NCI-H2029 (cell line): ENCODE measurements at regions not wholly inside any gene's neighbourhood (a gene's known extent, or its start where the extent isn't known, plus 50 kb on each side); places are given as distances from the start of the nearest gene placed in this dataset.
"Not testable (repeated sequence)": the region's sequence is repeated elsewhere in the genome, so short reads cannot be mapped to it uniquely, and the experiment has no call there.

ENCODE experiments used
- DNase-seq: peaks from one replicate; lab custom pipeline; 2025; lab: John Stamatoyannopoulos, UW

- not testable (repeated sequence) for DNase-seq
Measured at GRCh38 chr16:31581065-31581464, 53.4 kb downstream of the AHSP start.

- not testable (repeated sequence) for DNase-seq
Measured at GRCh38 chr16:31601737-31602384, 74.2 kb downstream of the AHSP start.

GRCh38 chr16:31618130-31618529, 90.4 kb downstream of the AHSP start:
- no peak for DNase-seq

GRCh38 chr16:31636433-31636832, 108.7 kb downstream of the AHSP start:
- no peak for DNase-seq

GRCh38 chr16:31641279-31641678, 113.6 kb downstream of the AHSP start:
- DNase-seq, result no peak

- not testable (repeated sequence) for DNase-seq
Measured at GRCh38 chr16:31655674-31656073, 128.0 kb downstream of the AHSP start.

- DNase-seq, result no peak
Measured at GRCh38 chr16:31664683-31665482, 137.2 kb downstream of the AHSP start.

GRCh38 chr16:31674686-31675085, 147.0 kb downstream of the AHSP start:
- no peak for DNase-seq

GRCh38 chr16:31676731-31677130, 149.0 kb downstream of the AHSP start:
- no peak for DNase-seq

- no peak for DNase-seq
Measured at GRCh38 chr16:31678649-31679325, 151.1 kb downstream of the AHSP start.

GRCh38 chr16:31689331-31689730, 161.6 kb downstream of the AHSP start:
- not testable (repeated sequence) for DNase-seq

GRCh38 chr16:31692338-31692737, 164.6 kb downstream of the AHSP start:
- DNase-seq, result not testable (repeated sequence)

- DNase-seq, result no peak
Measured at GRCh38 chr16:31693733-31694132, 166.0 kb downstream of the AHSP start.

- DNase-seq, result no peak
Measured at GRCh38 chr16:31694461-31694860, 166.8 kb downstream of the AHSP start.

GRCh38 chr16:31695667-31696066, 168.0 kb downstream of the AHSP start:
- DNase-seq, result peak; percentile 16

- peak; percentile 34 for DNase-seq
Measured at GRCh38 chr16:31696968-31697743, 169.5 kb downstream of the AHSP start.

- DNase-seq, result no peak
Measured at GRCh38 chr16:31697744-31698125, 170.0 kb downstream of the AHSP start.

- no peak for DNase-seq
Measured at GRCh38 chr16:31698901-31699300, 171.2 kb downstream of the AHSP start.

GRCh38 chr16:31699601-31700000, 171.9 kb downstream of the AHSP start:
- DNase-seq, result no peak

- peak; percentile 64 for DNase-seq
Measured at GRCh38 chr16:31700200-31700529, 172.5 kb downstream of the AHSP start.

- DNase-seq, result no peak
Measured at GRCh38 chr16:31700530-31701388, 172.8 kb upstream of the ZNF267 start.
